B cell (primary cell): ENCODE measurements at regions not wholly inside any gene's neighbourhood (a gene's known extent, or its start where the extent isn't known, plus 50 kb on each side); places are given as distances from the start of the nearest gene placed in this dataset.

ENCODE experiments used
- ATAC-seq: fragments of 200-7000 bp; cut with Tn5 transposase; one replicate; pipeline ENCODE4 v1.10.0; 2021; ENCODE audit warnings: low read depth, mild to moderate bottlenecking, moderate number of reproducible peaks, moderate library complexity
- CTCF ChIA-PET: fragments of 350-600 bp; sonication (Branson Sonifier 250); formaldehyde crosslinking; loops from one replicate; lab custom pipeline; 2021; ENCODE audit warnings: antibody characterized with exemption, inconsistent platforms; lab: Charles Lee
- POLR2A ChIA-PET: fragments of 350-600 bp; sonication (Branson Sonifier 250); formaldehyde crosslinking; loops from one replicate; lab custom pipeline; 2021; ENCODE audit warnings: antibody characterized with exemption; lab: Charles Lee
- DNase-seq: peaks from one replicate; pipeline ENCODE4 v3.0.0; 2013
- H2AFZ ChIP-seq: 2 replicates; pipeline ENCODE4 v1.6.1; 2012; ENCODE audit warnings: mild to moderate bottlenecking, low read depth, low read length; ENCODE audit not compliant: insufficient read depth, poor library complexity, severe bottlenecking
- H3K27ac ChIP-seq, 2 donors: 1 replicate in 1 of 2; 2 replicates in 1 of 2; pipeline ENCODE4 v1.5.1; 2012 to 2013; ENCODE audit warnings: low read length in 2 of 2, mild to moderate bottlenecking in 2 of 2, moderate library complexity in 1 of 2
- H3K27me3 ChIP-seq, 4 experiments: fragments of 200-600 bp in 1 of 4; sonication (generic) in 1 of 4; replicated peaks in 1 of 4; 1 replicate in 2 of 4; 2 replicates in 2 of 4; pipeline versions ENCODE4 v1.6.1 to v1.7.0; 2013 to 2016; ENCODE audit warnings: low read length in 3 of 4, mild to moderate bottlenecking in 2 of 4, mixed read lengths in 1 of 4, moderate library complexity in 1 of 4; ENCODE audit not compliant: insufficient read depth in 4 of 4, control insufficient read depth in 3 of 4; ENCODE audit errors: control extremely low read depth in 1 of 4
- H3K36me3 ChIP-seq, 2 experiments: replicated peaks in 1 of 2; 1 replicate in 1 of 2; 2 replicates in 1 of 2; pipeline versions ENCODE4 v1.6.1 to v1.7.1; 2013; ENCODE audit warnings: low read length in 1 of 2; ENCODE audit not compliant: insufficient read depth in 2 of 2, control insufficient read depth in 1 of 2; ENCODE audit errors: control extremely low read depth in 1 of 2, extremely low read depth in 1 of 2
- H3K4me1 ChIP-seq, 2 donors: fragments of 200-600 bp in 1 of 2; sonication (generic) in 1 of 2; 1 replicate in 1 of 2; 2 replicates in 1 of 2; pipeline versions ENCODE4 v1.5.1 to v1.6.1; 2013 to 2017; ENCODE audit warnings: low read length in 2 of 2; ENCODE audit not compliant: control insufficient read depth in 2 of 2, insufficient read depth in 2 of 2
- H3K4me2 ChIP-seq: replicated peaks from 2 replicates; pipeline ENCODE3; 2012; ENCODE audit warnings: mild to moderate bottlenecking, low read depth, low read length; ENCODE audit not compliant: poor library complexity, severe bottlenecking
- H3K4me3 ChIP-seq, 5 experiments: fragments of 200-600 bp in 1 of 5; sonication (generic) in 1 of 5; 1 replicate in 3 of 5; 2 replicates in 2 of 5; pipeline versions ENCODE4 v1.5.1 to v1.7.0; 2011 to 2016; ENCODE audit warnings: low read length in 4 of 5, mild to moderate bottlenecking in 4 of 5, low read depth in 2 of 5, control low read depth in 1 of 5, moderate library complexity in 1 of 5; ENCODE audit not compliant: insufficient read depth in 1 of 5; ENCODE audit errors: control extremely low read depth in 1 of 5, extremely low read depth in 1 of 5
- H3K79me2 ChIP-seq: fragments of 200-600 bp; sonication (generic); one replicate; pipeline ENCODE4 v1.6.0; 2016; ENCODE audit warnings: low read length; ENCODE audit not compliant: control insufficient read depth, insufficient read depth
- H3K9ac ChIP-seq: fragments of 200-600 bp; sonication (generic); 2 replicates; pipeline ENCODE4 v1.6.1; 2017; ENCODE audit warnings: mild to moderate bottlenecking, low read length, moderate library complexity
- H3K9me3 ChIP-seq, 3 donors: one replicate each; pipeline versions ENCODE4 v1.6.1 to v1.7.1; 2013; ENCODE audit warnings: low read length in 2 of 3; ENCODE audit not compliant: control insufficient read depth in 2 of 3, insufficient read depth in 1 of 3; ENCODE audit errors: control extremely low read depth in 1 of 3
- H4K20me1 ChIP-seq: 2 replicates; pipeline ENCODE4 v1.6.0; 2012; ENCODE audit warnings: mild to moderate bottlenecking, low read length; ENCODE audit not compliant: insufficient read depth, control insufficient read depth, poor library complexity, severe bottlenecking
- H3K27ac Mint-ChIP-seq: one replicate; pipeline ENCODE4 v1.8.0; 2021; ENCODE audit warnings: mixed read lengths
- H3K27me3 Mint-ChIP-seq: one replicate; pipeline ENCODE4 v1.8.0; 2021; ENCODE audit warnings: mixed read lengths
- H3K4me1 Mint-ChIP-seq: one replicate; pipeline ENCODE4 v1.8.0; 2021; ENCODE audit warnings: mixed read lengths
- H3K4me3 Mint-ChIP-seq: one replicate; pipeline ENCODE4 v1.8.0; 2021; ENCODE audit warnings: mixed read lengths
- H3K9me3 Mint-ChIP-seq: one replicate; pipeline ENCODE4 v1.8.0; 2022; ENCODE audit warnings: mixed read lengths; ENCODE audit not compliant: insufficient read depth
- EZH2 ChIP-seq: IDR thresholded peaks from 2 replicates; pipeline ENCODE4 v1.6.1; 2012; ENCODE audit warnings: borderline replicate concordance, low read depth, mild to moderate bottlenecking, moderate library complexity, low read length; ENCODE audit not compliant: insufficient read depth, poor library complexity, severe bottlenecking
- WGBS: methylation state at CpG from one replicate; pipeline ENCODE4 v1.1.5; 2013; ENCODE audit warnings: missing lambda C conversion rate; ENCODE audit not compliant: insufficient coverage; 5-methylcytosine and 5-hydroxymethylcytosine counted together
- intact Hi-C: fragments of 100-400 bp; cut with micrococcal nuclease; formaldehyde crosslinking; loops from one replicate; pipeline ENCODE4 v1.10.0; 2022
- TF ChIP-seq, protein P1 (sequence below): fragments of 200-600 bp; IDR thresholded peaks from one replicate; pipeline ENCODE4 v1.8.0; 2022; ENCODE audit warnings: antibody characterized with exemption, mild to moderate bottlenecking

- no peak for DNase-seq
- no peaks in the 10 kb centered on the region for H3K9me3 Mint-ChIP-seq
- intact Hi-C loops, result no loop called here
- no peak overlapping the region for H3K9ac ChIP-seq
- WGBS, result 100% methylated on average over 2 of the region's 4 CpGs
- no peak overlapping the region for H3K4me2 ChIP-seq
- TF ChIP-seq EZH2, result no peak
- TF ChIP-seq, protein P1, sequence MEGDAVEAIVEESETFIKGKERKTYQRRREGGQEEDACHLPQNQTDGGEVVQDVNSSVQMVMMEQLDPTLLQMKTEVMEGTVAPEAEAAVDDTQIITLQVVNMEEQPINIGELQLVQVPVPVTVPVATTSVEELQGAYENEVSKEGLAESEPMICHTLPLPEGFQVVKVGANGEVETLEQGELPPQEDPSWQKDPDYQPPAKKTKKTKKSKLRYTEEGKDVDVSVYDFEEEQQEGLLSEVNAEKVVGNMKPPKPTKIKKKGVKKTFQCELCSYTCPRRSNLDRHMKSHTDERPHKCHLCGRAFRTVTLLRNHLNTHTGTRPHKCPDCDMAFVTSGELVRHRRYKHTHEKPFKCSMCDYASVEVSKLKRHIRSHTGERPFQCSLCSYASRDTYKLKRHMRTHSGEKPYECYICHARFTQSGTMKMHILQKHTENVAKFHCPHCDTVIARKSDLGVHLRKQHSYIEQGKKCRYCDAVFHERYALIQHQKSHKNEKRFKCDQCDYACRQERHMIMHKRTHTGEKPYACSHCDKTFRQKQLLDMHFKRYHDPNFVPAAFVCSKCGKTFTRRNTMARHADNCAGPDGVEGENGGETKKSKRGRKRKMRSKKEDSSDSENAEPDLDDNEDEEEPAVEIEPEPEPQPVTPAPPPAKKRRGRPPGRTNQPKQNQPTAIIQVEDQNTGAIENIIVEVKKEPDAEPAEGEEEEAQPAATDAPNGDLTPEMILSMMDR, result no peak
- ChIA-PET CTCF (no interaction called here), POLR2A (no interaction called here)
- no peaks in the 10 kb centered on the region for H3K4me1 ChIP-seq
- no peaks in the 10 kb centered on the region for H3K36me3 ChIP-seq
- no peak overlapping the region for H3K4me3 ChIP-seq
- no peak overlapping the region for H3K4me3 Mint-ChIP-seq
- H3K9me3 ChIP-seq, result no peaks in the 10 kb centered on the region
- no peaks in the 10 kb centered on the region for H4K20me1 ChIP-seq
- ATAC-seq, result no peak
- no peak overlapping the region for H3K27ac Mint-ChIP-seq
- H2AFZ ChIP-seq, result no peak overlapping the region
- no peaks in the 10 kb centered on the region for H3K79me2 ChIP-seq
- no peak overlapping the region for H3K27ac ChIP-seq
- no peaks in the 10 kb centered on the region for H3K4me1 Mint-ChIP-seq
- no peaks in the 10 kb centered on the region for H3K27me3 ChIP-seq
- H3K27me3 Mint-ChIP-seq, result no peaks in the 10 kb centered on the region
These were observed 256.9 kb downstream of the SPRY2 start for GRCh38 chr13:80083853-80084676.

DNA sequence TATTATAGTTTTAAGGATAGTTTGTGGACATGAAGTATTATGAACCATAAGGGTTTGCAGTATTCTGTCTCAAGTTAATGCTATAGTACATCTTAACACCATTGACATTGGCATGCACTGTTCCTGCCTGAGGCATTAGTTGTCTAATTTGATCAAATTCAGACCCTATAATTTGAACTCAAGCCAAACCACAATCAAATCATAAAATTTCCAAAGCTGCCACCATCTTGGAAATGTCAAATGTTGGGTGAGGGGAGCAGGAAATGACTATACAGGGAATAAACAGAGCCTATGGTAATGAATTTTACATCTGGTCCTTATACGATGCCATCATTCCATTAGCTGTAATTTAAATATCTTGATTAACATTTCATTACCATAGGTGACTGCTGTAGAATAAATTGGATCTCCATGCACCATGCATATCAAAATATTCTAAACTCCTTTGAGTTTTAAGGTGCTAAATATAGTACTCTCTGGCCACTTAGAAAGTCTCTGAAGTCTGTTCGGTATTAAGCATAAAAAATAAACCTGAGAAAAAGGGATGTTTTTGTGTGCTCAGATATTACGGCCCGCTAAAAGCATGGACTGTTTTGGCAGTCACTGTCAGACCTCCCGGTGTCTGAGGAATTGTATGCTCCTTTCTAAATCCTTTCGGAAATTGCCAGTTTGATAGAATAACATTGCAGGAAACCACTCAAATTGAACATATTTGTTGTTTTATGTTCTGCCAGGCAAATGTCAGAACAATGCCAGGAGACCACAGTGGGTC, 257.7 kb downstream of the SPRY2 start:
- ChIA-PET CTCF (no interaction called here), POLR2A (no interaction called here)
- no peak overlapping the region for H3K4me2 ChIP-seq
- H3K9me3 ChIP-seq, result no peaks in the 10 kb centered on the region
- no peaks in the 10 kb centered on the region for H3K4me1 Mint-ChIP-seq
- no peak overlapping the region for H3K9ac ChIP-seq
- no peaks in the 10 kb centered on the region for H3K27me3 ChIP-seq
- 94% methylated on average over 3 of the region's 6 CpGs for WGBS
- no peak overlapping the region for H3K27ac Mint-ChIP-seq
- DNase-seq, result no peak
- no peaks in the 10 kb centered on the region for H3K4me1 ChIP-seq
- H4K20me1 ChIP-seq, result no peaks in the 10 kb centered on the region
- no peaks in the 10 kb centered on the region for H3K9me3 Mint-ChIP-seq
- no peak for ATAC-seq
- TF ChIP-seq, protein P1, result no peak
- no peak for TF ChIP-seq EZH2
- no peak overlapping the region for H2AFZ ChIP-seq
- H3K27me3 Mint-ChIP-seq, result no peaks in the 10 kb centered on the region
- H3K27ac ChIP-seq, result no peak overlapping the region
- no peaks in the 10 kb centered on the region for H3K36me3 ChIP-seq
- H3K79me2 ChIP-seq, result no peaks in the 10 kb centered on the region
- no peak overlapping the region for H3K4me3 Mint-ChIP-seq
- intact Hi-C loops, result no loop called here
- no peak overlapping the region for H3K4me3 ChIP-seq
